LNCAP (cell line): ENCODE measurements at regions not wholly inside any gene's neighbourhood (a gene's known extent, or its start where the extent isn't known, plus 50 kb on each side); places are given as distances from the start of the nearest gene placed in this dataset.

Experiments used
- CTCF ChIP-seq: fragments of 450-650 bp; IDR thresholded peaks from 2 replicates; pipeline ENCODE4 v1.5.1; 2017; ENCODE audit warnings: mild to moderate bottlenecking

GRCh38 chr9:88685966-88686365 is 151.0 kb downstream of the NXNL2 start:
- TF ChIP-seq CTCF = no peak

DNA sequence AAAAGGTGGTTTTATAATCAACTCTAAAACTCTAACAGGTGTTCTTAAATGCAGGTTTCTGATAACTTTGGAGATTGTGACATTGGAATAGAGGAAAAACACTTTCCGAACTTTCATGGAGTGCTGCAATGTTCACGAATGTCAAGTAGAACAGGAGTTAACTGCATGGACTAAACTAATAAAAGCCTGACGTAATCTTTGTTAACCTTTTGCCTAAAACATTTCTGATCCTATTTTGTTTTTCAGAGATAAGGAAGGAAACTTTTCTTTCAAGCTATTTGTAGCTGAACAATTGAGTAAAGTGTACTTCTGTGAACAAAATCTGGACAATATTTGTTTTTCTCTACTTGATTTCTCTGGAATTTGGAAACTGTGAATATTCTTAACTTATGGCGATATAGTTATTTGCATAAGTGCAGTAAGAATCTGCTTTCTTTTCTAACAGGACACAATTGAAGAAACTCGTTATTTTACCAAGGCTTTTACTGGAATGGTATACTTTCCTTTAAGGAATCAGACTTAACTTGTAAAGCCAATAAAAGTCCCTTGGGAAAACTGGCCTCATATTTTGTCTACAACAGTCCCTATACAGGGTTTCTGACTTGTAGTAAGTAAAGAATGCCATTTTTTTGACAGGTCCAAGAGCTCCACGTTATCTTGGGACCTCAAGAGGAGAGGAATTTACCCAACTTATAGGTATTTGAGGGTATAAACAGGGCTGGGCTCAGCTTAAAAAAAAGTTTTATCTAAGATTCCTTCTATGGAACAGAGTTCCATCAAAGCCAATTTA is 154.7 kb downstream of the NXNL2 start:
- TF ChIP-seq CTCF = no peak

- TF ChIP-seq CTCF = no peak
These were observed 155.7 kb downstream of the NXNL2 start for GRCh38 chr9:88690628-88691027.

DNA sequence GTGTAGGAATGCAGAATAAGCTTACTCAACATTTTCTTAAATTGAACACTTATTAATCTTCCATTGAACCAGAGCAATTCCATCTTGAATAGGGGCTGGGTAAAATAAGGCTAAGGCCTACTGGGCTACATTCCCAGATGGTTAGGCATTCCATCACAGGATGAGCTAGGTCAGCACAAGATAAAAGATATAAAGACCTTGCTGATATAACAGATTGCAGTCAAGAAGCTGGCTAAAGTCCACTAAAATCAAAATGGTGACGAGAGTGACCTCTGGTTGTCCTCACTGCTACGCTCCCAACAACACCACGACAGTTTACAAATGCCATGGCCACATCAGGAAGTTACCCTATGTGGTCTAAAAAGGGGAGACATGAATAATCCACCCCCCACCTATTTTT is 156.1 kb downstream of the NXNL2 start:
- TF ChIP-seq CTCF = no peak

DNA sequence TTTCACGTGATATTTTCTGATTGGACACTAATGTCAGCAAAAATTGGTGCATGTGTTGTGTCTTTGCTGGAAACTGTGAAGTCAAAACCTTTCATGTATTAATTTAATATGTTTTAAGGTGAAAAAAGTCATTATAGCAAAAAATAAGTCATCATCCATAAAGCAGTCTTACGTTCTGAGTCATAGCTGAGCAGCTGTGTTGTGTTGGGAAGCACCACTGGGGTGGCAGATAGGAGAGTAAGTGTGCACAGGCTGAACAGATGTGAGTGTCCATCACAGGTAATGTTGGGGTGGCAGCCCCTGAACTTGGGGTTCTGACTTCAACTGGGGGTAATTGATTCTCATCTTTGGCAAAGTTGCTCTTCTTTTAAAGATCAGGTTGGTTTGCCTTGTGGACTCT is 156.8 kb downstream of the NXNL2 start:
- no peak for TF ChIP-seq CTCF

DNA sequence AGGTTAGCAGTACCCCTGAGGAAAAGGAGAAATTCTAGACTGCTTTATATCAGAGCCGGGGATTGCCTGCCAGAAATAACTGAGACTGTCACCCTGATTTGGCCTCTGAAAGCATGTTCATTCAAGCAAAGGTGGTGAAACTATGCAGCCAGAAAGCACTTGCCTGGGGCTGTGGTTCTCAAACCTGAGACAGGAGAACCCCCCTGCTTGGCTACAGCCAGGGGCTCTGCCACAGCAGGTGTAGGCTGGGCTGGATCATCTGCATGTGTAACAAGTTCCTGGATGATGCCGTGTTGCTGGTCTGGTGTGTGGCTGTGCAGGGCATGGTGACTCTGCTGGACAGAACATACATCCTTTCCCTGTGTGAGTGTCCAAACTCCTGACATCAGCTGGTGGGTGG is 157.8 kb downstream of the NXNL2 start:
- no peak for TF ChIP-seq CTCF

DNA sequence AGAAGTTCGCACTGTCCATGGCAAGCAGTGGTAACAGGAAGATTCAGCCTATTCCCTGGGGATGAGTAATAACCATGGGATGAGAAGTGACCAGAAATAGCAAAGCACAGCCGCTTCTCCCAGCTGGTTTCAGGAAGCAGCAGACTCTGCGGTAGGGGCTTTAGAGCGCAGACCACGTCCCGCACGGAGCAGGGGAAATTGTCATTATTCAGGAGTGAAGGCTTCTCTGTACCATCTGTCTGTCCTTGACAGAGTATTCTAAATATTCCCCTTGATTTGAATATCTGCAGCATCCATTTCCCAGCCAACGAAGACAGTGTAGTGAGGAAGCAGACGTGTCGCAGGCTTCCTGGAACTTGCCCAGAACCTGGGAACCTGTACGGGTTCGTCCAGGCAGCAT is 159.6 kb downstream of the NXNL2 start:
- TF ChIP-seq CTCF = no peak

DNA sequence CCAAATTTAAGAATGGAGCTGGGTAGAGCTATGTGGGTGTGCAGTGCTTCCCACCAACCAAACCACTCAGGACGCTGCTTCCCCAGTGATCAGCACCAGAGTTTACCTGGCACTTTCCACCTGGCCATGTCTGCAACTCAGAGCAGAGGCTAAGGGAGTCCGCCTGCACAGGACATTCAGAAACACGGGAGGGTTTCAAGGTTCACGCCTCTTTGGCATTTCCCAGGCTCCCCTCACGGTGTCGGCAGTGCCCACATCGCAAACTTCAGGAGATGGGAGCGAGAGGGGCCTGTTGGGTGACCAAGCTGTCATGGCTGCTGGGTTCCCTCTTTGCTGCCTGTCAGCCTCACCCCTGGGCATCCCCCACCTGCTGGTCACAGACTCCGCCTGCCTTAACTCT is 161.5 kb downstream of the NXNL2 start:
- no peak for TF ChIP-seq CTCF
